HG03175 (cell line): ENCODE measurements at regions not wholly inside any gene's neighbourhood (a gene's known extent, or its start where the extent isn't known, plus 50 kb on each side); places are given as distances from the start of the nearest gene placed in this dataset.

Source experiments
- ATAC-seq: cut with Tn5 transposase; IDR thresholded peaks from one replicate; pipeline ENCODE4 v1.9.1; 2021; ENCODE audit warnings: mild to moderate bottlenecking, moderate library complexity; ENCODE audit not compliant: unreplicated experiment

- ATAC-seq = no peak
Measured at GRCh38 chr10:111200505-111201186, 123.8 kb downstream of the ADRA2A start.

- ATAC-seq = no peak
Measured at GRCh38 chr10:111203615-111204014, 126.8 kb downstream of the ADRA2A start.

- ATAC-seq = no peak
Measured at GRCh38 chr10:111204838-111205237, 128.0 kb downstream of the ADRA2A start.

GRCh38 chr10:111206521-111206920, 129.7 kb downstream of the ADRA2A start:
- ATAC-seq = no peak

GRCh38 chr10:111207500-111207899, 130.7 kb downstream of the ADRA2A start:
- ATAC-seq = no peak

- ATAC-seq = no peak
Measured at GRCh38 chr10:111208951-111209350, 132.1 kb downstream of the ADRA2A start.

GRCh38 chr10:111209692-111210091, 132.9 kb downstream of the ADRA2A start:
- no peak for ATAC-seq

- ATAC-seq = no peak
Measured at GRCh38 chr10:111211241-111211640, 134.4 kb downstream of the ADRA2A start.

- no peak for ATAC-seq
Measured at GRCh38 chr10:111211706-111212105, 134.9 kb downstream of the ADRA2A start.

- ATAC-seq = no peak
Measured at GRCh38 chr10:111221682-111222480, 145.1 kb downstream of the ADRA2A start.

- no peak for ATAC-seq
Measured at GRCh38 chr10:111222961-111223360, 146.1 kb downstream of the ADRA2A start.

- no peak for ATAC-seq
Measured at GRCh38 chr10:111231779-111232178, 154.9 kb downstream of the ADRA2A start.

- no peak for ATAC-seq
Measured at GRCh38 chr10:111233439-111233838, 156.6 kb downstream of the ADRA2A start.

- ATAC-seq = no peak
Measured at GRCh38 chr10:111234234-111234913, 157.5 kb downstream of the ADRA2A start.

GRCh38 chr10:111234914-111235302, 158.1 kb downstream of the ADRA2A start:
- no peak for ATAC-seq

- ATAC-seq = no peak
Measured at GRCh38 chr10:111240348-111240747, 163.5 kb downstream of the ADRA2A start.

- ATAC-seq = no peak
Measured at GRCh38 chr10:111243126-111243525, 166.3 kb downstream of the ADRA2A start.

- ATAC-seq = no peak
Measured at GRCh38 chr10:111246136-111246535, 169.3 kb downstream of the ADRA2A start.

- no peak for ATAC-seq
Measured at GRCh38 chr10:111246814-111247452, 170.1 kb downstream of the ADRA2A start.

GRCh38 chr10:111247781-111248389, 171.1 kb downstream of the ADRA2A start:
- ATAC-seq = no peak

GRCh38 chr10:111249925-111250324, 173.1 kb downstream of the ADRA2A start:
- ATAC-seq = no peak
